Neural progenitor cell (in vitro differentiated cells): ENCODE measurements at regions not wholly inside any gene's neighbourhood (a gene's known extent, or its start where the extent isn't known, plus 50 kb on each side); places are given as distances from the start of the nearest gene placed in this dataset.

Experiments
- CTCF ChIP-seq: fragments of 200-600 bp; sonication (generic); IDR thresholded peaks from 2 replicates; pipeline ENCODE4 v1.5.1; 2017; ENCODE audit warnings: antibody characterized with exemption, mild to moderate bottlenecking
- EZH2 ChIP-seq: fragments of 200-600 bp; sonication (generic); IDR thresholded peaks from 2 replicates; pipeline ENCODE4 v1.6.1; 2017; ENCODE audit warnings: antibody characterized with exemption, mild to moderate bottlenecking, moderate library complexity
- EZH2phosphoT487 ChIP-seq: fragments of 200-600 bp; sonication (generic); IDR thresholded peaks from 2 replicates; pipeline ENCODE4 v1.6.1; 2017; ENCODE audit warnings: antibody characterized with exemption

- TF ChIP-seq CTCF (no peak), EZH2phosphoT487 (no peak), EZH2 (no peak)
Observed at GRCh38 chr13:54287062-54287764, 1258.6 kb downstream of the OLFM4 start.
